ENCODE measurements at regions not wholly inside any gene's neighbourhood (a gene's known extent, or its start where the extent isn't known, plus 50 kb on each side); places are given as distances from the start of the nearest gene placed in this dataset.
"Not testable (repeated sequence)": the region's sequence is repeated elsewhere in the genome, so short reads cannot be mapped to it uniquely, and the experiment has no call there.

DNA sequence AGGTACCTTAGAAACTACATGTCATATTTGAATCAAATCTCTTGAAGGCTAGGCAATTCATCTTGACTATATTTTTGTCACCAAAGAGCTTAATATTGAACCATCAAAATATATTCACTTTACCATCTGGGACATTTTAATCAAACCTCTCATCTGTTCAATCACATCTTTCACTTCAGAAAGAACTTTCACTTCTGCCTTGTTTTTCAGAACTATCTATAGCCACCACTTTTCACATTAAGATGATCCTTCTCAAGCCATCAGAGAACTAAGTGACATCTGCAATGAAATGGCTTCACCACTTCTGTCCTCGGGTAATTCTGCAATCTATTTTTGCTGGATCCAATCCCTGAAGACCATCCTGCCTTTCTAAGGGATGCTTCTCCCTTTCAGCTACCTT, 57.8 kb downstream of the OR2B2 start:
- no peak for DNase-seq

DNA sequence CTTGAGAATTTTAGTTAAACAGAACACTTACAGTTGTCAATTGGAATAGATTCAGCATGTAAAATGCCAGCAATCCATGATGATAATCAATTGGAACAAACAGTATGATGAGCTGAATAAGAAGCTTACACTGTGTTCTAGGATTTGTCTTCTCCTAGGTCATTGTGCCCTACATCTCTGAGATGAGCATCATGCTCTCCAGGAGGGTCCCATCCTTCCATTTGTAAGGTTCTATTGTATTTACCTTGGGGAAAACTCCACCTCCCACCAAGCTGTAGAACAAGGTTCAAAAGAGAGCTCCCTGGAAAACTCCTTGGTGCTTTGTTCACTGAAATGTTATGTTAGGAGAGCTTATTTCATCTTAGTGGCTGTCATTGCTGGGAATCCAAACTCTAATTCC, 60.8 kb downstream of the OR2B2 start:
- DNase-seq: no peak

DNA sequence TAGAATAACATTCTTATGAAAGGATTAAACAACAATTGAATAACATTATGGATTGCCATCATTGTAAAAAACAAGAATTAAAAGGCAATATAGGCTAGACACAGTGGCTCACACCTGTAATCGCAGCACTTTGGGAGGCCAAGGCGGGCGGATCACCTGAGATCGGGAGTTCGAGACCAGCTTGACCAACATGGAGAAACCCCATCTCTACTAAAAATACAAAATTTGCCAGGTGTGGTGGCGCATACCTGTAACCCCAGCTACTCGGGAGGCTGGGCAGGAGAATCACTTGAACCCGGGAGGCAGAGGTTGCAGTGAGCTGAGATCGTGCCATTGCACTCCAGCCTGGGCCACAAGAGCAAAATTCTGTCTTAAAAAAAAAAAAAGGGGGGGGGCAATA, 63.2 kb downstream of the OR2B2 start:
- DNase-seq: not testable (repeated sequence)

DNA sequence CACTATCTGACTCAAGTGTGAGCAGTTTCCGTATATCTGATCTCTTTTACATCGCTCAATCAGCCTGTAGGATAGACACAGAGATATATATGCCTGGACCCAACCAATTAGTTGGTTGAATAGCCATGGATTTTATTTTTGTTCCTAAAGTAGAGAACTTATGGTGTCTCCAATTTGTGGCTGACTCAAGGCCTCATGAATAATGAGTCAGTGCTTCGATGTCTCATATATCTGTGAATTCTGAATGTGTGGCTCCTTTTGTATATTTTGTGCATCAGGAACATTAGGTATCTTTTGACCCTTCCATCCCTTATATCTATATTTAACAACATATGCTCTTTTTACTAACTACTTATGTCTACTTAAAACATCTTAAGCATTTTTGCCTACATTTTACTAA, 64.5 kb downstream of the OR2B2 start:
- no peak for DNase-seq

DNA sequence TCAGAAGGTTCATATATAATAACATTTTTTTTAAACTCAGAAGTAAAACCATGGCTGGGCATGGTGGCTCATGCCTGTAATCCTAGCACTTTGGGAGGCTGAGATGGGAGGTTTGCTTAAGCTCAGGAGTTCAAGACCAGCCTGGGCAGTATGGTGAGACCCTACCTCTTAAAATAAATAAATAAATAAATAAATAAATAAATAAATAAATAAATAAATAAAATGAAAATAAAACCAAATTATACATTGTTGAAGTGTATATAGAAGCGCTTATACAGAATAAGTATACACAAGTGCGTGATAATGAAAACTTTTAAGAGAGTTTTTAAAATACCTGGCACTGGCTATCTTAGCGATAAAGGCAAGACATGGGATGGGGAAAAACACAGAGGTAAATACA, 71.6 kb downstream of the OR2B2 start:
- no peak for DNase-seq

DNA sequence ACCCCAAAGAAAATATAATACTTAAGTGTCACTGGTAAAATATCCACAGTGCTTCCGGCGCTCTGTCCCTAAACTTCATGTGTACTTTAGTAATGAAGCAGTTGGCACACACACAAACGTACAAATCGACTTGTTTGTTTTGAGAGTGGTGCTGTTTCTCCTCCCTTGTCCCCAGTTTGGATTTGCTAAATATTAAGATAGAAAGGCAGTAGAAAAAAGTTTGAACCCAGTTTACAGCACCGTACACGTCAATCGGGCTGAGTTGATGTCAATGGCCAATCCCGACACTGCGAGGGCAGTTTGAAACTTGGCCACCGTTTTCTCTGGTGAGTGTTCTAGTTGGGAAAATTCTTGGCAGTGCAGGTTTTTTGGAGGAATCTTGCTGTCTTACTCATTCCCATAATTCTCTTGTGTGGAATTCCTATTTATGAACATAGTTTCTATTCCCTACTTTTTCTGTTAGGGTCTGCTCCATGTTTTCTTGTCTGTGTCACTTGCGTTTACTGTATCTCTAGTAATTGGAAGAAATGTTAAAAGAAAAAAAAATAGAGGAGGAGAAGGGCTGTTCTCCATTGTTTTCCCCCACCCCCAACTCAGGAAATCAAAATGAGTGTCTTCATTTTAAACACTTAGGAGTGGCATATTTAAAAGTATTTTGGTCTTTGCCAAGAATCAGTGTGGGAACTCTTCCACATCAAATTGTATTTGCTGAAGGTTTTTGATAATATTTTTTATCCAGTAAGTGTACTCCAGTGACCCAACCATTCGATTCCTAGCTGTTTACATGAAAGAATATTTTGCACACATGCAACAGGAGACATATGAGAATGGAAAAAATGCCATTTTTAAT, 72.3 kb downstream of the OR2B2 start:
- DNase-seq: peak; percentile 68

DNA sequence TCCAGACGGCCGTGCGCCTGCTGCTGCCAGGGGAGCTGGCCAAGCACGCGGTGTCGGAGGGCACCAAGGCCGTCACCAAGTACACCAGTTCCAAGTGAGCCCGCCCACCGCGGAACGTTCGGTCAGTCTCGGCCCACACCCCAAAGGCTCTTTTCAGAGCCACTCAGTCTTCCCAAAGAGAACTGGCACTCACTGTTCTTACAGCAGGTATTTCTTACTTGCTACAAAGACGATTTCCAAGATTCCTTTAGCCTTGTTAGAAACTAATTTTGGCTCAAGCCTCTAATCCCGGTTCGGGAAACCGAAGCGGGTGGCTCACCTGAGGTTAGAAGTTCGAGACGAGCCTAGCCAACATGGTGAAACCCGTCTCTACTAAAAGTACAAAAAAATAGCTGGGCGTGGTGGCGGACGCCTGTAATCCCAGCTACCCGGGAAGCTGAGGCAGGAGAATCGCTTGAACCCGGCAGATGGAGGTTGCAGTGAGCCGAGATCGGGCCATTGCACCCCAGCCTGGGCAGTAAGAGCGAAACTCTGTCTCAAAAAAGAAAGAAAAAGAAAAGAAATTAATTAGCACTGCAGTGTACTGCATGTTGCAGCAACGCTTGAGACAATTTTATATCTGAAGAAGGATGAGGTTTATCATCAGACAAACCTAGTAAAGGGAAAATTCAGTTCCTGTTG, 73.1 kb downstream of the OR2B2 start:
- DNase-seq: no peak

DNA sequence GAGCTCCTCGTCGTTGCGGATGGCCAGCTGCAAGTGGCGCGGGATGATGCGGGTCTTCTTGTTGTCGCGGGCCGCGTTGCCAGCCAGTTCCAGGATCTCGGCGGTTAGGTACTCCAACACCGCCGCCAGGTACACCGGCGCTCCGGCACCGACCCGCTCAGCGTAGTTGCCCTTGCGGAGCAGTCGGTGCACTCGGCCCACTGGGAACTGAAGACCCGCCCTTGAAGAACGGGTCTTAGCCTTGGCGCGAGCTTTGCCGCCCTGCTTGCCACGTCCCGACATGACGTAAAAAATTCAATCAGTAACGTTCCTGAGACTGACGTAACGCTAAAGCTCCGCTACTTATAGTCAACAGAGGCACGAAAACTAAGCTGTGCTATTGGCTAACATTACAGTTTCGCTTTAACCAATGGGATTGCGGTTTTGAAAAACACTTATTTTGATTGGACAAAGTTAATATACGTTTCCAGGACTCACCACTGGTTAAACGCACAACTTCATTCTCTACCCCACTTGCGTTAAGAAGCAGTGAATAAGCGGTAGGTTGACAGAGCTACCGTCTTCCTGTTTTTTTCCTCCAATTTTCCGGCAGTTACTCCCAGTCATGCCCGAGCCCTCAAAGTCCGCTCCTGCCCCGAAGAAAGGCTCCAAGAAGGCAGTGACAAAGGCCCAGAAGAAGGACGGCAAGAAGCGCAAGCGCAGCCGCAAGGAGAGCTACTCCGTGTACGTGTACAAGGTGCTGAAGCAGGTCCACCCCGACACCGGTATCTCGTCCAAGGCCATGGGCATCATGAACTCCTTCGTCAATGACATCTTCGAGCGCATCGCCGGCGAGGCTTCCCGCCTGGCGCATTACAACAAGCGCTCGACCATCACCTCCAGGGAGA, 73.9 kb downstream of the OR2B2 start:
- peak; percentile 98 for DNase-seq

DNA sequence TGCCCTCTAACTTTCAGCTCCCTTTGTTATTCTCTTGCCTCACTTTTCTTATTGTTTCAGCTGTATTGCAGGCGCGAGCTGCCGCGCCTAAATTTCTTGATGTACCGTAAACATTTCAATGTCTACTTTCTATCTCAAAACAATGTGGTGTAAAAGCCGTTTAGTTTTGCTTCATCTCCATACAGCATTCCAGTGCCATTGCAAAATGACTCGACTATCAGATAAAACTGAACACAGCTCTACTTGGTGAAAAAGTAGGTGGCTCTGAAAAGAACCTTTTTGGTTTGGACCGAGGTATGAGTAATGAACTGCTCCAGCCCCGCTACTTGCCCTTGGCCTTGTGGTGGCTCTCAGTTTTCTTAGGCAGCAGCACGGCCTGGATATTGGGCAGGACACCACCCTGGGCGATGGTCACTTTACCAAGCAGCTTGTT, 74.6 kb downstream of the OR2B2 start:
- no peak for DNase-seq

DNA sequence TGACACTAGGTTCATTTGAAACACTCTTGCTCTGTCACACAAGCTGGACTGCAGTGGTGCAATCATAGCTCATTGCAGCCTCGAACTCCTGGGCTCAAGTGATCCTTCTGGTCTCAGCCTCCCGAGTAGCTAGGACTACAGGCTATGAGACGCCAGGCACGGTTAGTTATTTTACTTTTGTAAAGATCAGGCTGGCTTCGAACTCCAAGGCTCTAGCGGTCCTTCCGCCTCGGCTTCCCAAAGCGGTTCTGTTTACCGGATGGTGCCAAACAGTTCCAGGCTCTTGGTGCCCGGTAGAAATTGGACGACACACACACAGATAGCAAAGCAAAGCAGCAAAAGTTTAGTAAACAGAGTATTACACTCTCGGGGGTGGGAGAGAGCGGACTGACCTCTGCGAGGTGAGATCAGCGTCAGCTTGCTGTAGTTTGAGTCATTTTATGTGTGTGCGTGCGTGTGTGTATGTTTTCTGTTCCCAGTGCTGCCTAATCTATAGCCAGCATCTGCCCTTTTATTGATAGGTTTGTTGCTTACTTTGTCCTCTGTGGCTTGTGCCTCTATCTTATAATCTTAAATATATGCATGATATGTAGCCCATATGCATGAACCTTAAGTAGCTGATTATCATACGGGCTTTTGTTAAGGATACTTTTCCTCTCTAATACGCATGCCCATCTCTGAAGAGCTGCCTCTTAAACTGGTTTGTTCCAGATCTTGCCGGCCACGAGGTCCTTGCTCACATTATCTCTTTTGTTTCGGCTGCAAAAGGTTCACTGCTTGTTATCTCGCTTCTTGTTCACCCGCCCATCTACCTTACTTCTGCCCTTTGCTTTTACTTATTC, 75.2 kb downstream of the OR2B2 start:
- DNase-seq: peak; percentile 77

DNA sequence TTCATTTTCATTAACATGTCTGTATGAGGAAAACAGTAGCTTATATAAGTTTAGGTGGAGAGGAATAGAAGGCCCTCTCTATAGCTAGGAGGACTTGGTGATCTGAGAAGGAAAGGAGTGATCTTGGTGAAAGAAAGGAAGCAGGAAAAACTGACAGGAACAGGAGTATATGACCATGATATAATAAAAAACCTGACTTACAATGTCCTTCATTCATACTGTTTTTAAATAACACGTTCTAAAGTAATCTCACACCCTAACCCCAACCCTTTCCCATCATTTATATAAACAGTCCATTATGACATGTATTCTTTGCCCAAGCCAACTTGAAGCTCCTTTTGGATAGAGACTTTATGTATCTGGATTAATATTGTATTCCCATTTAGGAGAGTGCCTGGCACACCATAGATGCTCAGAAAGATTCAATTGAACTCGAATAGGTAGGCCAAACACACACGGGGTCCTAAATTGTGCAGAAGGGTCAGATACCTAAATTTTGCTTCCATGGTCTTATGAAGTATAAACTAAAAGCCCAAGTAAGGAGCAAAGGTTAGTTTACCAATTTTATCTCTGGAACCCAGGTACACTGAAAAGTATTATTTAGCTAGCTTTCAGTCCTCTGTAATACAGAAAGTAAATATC, 75.9 kb downstream of the OR2B2 start:
- DNase-seq: no peak

DNA sequence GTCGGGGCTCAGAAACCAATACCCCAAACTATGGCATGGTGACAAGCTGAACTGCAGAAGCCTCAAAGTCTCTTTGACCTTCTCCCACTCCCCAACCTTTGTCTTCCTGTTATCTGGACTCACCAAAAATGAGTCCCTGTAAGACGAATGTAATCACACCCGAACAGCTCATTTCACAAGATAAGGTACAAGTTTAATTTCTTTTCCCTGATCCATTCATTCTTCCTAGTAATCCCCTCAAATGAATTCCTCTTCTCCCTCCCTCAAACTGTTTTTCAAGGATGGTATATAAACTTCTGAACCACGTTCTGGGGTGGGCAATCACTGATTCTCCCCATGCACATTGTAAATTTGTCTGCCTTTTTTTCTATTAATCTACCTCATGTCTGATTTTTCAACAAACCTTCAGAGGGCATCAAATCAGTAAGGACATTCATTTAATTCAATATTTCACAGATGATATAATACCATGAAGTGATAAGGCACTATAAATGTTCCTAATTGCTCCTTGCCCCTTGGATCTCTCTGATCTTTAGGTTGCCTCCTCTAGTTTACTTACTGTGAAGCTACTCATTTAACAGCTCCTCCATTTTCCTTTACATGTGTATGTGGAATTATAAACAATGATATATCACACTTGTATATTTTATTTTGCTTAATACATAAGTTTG, 77.2 kb downstream of the OR2B2 start:
- DNase-seq: no peak

DNA sequence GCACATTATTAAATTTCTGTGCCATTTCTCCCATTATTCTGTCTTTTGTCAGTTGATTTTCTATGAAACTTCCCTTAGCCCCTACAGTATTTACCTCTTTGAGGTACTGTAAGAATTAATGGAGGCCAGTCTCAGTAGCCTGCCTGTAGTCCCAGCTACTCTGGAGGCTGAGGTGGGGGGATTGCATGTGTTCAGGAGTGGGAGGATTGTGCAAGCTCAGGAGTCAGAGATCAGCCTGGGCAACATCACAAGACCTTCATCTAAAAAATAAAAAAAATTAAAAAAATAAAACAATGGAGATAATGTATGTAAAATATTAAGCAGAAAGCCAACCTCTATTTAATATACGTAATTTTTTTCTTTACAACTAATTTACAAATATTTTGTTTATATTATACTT, 77.8 kb downstream of the OR2B2 start:
- DNase-seq: no peak

DNA sequence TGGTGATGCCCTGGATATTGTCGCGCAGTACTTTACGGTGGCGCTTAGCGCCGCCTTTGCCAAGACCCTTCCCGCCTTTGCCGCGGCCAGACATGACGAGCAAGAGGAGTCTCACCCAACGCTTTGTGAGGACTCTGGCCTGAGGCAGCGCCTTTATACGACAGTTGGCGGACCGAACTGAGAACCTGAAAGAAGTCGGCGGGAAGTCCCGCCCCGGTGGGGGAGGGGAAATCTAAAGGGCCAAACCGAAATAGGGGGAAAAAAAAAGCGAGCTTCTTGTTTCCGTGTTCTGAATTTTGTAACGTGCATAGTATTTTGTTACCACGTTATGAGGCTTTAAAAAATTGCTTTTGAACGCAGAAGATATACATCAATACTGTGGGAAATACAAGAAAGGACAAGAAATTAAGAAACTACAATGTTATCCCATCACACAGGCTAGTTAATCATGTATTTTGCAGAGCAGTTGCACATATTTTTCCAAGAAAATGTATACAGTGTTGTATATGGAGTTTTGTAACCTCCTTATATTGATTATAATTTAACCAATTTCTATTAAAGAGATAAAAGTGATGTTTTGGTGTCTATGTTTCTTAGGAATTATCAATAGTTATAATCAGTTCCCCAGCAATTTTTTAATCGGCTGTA, 80.6 kb downstream of the OR2B2 start:
- not testable (repeated sequence) for DNase-seq

DNA sequence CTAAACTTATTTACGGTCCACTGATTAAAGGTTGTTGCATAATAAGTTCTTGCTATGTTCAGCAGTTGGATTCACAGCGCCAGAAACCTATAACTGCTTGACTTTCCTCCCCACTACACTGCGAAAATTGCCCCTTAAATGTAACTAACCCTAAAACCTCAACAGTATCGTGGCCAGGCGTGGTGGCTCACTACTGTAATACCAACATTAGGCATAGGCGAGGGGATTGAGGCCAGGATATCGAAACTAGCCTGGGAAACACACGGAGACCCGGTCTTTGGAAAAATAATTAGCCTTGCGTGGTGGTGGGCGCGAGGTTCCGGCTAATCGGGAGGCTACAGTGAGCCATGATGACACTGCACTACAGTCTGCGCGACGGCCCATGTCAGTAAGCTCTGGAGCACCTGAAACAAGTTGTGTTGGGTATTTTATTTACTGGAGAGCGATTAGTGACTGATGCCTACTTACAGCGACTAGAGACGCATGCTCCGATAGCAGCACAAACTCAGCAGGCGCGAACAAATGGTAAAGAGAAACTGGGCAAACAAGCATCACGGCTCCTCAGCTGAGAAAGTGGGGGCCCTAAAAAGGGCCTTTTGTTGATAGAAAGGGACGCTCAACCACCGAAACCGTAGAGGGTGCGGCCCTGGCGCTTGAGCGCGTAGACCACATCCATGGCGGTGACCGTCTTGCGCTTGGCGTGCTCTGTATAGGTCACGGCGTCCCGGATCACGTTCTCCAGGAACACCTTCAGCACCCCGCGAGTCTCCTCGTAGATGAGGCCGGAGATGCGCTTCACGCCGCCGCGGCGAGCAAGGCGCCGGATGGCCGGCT, 81.4 kb downstream of the OR2B2 start:
- not testable (repeated sequence) for DNase-seq

DNA sequence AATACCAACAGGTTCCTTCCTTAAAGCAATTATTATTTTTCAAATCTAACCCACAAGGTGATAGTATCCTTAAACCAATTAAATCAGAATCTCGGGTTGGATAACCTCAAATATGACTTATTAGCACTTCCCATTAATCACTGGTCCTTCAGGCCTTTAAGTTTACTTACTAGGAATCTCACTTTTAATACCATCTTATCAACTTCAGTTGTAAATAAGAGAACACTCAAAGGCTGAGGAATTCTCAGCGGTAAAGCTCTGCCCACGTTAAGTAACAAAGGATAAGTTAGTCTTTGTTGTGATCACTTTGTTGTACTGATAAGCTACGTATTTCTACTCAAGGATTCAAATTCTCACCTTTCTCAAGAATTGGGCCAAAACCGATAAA, 82.0 kb downstream of the OR2B2 start:
- DNase-seq: no peak

DNA sequence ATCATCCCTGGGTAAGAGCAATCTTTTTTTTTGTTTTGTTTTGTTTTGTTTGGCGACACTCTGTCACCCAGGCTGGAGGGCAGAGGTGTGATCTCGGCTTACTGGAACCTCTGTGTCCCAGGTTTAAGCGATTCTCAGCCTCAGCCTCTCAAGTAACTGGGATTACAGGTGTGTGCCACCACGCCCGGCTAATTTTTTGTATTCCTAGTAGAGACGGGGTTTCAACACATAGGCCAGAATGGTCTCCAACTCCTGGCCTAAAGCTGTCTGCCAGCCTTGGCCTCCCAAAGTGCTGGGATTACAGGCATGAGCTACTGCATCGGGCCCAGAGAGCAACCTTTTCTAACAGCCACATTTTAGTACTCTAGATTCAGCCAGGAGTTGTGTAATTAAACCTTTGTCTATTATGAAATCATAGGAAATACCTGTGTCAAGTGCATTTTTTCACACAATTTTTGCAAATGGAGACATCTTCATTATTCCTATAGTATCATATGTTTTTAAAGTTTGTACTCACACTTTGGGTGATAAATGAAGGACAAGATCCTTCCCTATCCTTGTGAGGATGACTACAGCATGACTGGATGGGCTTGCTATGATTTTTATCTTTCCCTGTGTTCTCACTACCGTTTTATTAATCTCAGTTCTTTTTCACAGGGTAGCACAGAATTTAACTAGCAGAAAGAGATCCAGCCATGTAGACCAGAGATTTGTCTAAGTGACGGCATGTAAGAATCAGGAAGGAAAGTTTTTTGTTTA, 82.6 kb downstream of the OR2B2 start:
- no peak for DNase-seq

DNA sequence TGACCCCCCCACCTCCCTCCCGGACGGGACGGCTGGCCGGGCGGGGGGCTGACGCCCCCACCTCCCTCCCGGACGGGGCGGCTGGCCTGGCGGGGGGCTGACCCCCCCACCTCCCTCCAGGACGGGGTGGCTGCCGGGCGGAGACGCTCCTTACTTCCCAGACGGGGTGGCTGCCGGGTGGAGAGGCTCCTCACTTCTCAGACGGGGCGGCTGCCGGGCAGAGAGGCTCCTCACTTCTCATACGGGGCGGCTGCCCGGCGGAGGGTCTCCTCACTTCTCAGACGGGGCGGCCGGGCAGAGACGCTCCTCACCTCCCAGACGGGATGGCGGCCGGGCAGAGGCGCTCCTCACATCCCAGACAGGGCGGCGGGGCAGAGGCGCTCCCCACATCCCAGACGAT, 84.7 kb downstream of the OR2B2 start:
- DNase-seq: not testable (repeated sequence)

DNA sequence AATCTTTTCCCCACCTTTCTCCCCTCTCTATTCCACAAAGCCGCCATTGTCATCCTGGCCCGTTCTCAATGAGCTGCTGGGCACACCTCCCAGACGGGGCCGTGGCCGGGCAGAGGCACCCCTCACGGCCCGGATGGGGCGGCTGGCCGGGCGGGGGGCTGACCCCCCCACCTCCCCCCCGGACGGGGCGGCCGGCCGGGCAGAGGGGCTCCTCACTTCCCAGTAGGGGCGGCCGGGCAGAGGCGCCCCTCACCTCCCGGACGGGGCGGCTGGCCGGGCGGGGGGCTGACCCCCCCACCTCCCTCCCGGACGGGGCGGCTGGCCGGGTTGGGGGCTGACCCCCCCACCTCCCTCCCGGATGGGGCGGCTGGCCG, 85.6 kb downstream of the OR2B2 start:
- not testable (repeated sequence) for DNase-seq

All from amniotic stem cell (primary cell).